ENCODE measurements at regions not wholly inside any gene's neighbourhood (a gene's known extent, or its start where the extent isn't known, plus 50 kb on each side); places are given as distances from the start of the nearest gene placed in this dataset.
A peak's percentile ranks its signal among the peaks of the same experiment; 100 is the strongest.

DNA sequence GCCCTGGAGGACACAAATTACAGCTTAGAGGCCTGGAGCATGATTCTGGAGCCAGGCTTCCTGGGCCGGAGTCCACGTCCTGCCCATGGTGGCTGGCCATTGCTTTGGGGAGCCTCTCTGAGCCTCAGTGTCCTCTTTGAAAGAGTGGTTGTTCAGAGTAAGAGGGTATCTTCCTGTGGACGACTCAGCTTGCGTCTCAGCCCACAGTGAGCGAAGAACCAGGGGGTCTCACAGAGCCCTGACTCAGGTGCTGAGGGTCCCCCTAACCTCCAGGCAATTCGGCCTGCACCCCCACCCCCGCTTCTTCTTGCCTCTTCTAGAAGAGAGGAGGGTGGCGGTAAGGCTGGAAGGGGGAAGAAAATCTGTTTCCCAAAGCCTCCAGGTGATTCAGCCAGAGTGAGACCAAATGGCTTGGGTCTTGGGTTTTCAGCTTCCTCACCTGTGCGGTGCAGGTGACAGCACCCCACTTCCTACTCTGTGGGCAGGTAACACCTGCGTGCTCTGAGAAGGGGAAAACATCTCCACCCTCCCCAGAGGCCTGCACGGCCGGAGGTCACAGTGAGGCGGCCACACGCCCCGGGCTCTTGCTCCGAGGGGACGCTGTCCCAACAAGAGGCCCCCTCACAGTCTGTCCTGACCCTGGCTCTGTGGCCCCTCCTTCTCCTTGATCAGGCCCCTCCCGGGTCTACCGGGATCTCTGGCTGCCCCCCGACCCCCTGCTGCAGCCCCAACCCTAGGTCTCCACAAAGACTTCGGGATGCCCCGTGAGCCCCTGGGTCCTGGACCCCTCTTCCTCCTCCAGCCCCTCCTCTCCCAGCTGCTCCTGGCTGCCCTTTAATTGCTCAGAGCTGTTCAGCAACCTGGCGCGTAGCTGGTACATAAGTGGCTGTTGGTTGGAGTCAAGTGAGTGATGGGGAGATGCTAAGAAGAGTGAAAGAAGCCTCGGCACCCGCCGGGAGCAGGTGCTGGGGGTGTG is 119.2 kb downstream of the METRNL start:
- DNase-seq (peak; percentile 14), ATAC-seq (ENCODE audit: low read depth) (no peak)
- peak overlapping the region; percentile 82 for H3K4me3 Mint-ChIP-seq
- TF ChIP-seq CTCF (IDR thresholded peaks at IDR 0.05) = no peak
- intact Hi-C loops (cut with micrococcal nuclease) = no loop called here
- H3K9me3 Mint-ChIP-seq = no peaks in the 10 kb centered on the region
- peaks cover 38% of the 10 kb centered on the region for H3K4me1 Mint-ChIP-seq
- no peaks in the 10 kb centered on the region for H3K27me3 Mint-ChIP-seq
- ChIA-PET POLR2A (interaction anchor here (1.5 to 1.8 kb wide), 2 partner anchors 284 to 327 kb away, joined by 5 read pairs; no protein-coding TSS in a partner anchor), CTCF (interaction anchor here (0.8 kb wide), 1 partner anchor 212 kb away, joined by 3 read pairs; no protein-coding TSS in a partner anchor)
- no peaks in the 10 kb centered on the region for H3K36me3 Mint-ChIP-seq (ENCODE audit: low read depth)
- H3K27ac Mint-ChIP-seq = peak overlapping the region; percentile 92

- H3K9me3 Mint-ChIP-seq = no peaks in the 10 kb centered on the region
- peak overlapping the region; percentile 92 for H3K27ac Mint-ChIP-seq
- H3K4me1 Mint-ChIP-seq = peaks cover 35% of the 10 kb centered on the region
- H3K27me3 Mint-ChIP-seq = no peaks in the 10 kb centered on the region
- POLR2A ChIA-PET = interaction anchor here (1.0 to 1.8 kb wide), 5 partner anchors 120 to 418 kb away, joined by 3 to 5 read pairs (median 5); partner anchors contain the start of gene METRNL
- intact Hi-C loops (cut with micrococcal nuclease) = no loop called here
- no peak for TF ChIP-seq CTCF (IDR thresholded peaks at IDR 0.05)
- peak; percentile 66 for ATAC-seq (ENCODE audit: low read depth)
- H3K36me3 Mint-ChIP-seq (ENCODE audit: low read depth) = no peaks in the 10 kb centered on the region
- CTCF ChIA-PET = interaction anchor here (0.8 to 5.4 kb wide), 3 partner anchors 213 to 424 kb away, joined by 3 to 40 read pairs (median 5); no protein-coding TSS in a partner anchor
- peak; percentile 28 for DNase-seq
- H3K4me3 Mint-ChIP-seq = peak overlapping the region; percentile 82
Measured at GRCh38 chr17:83199500-83200201, 120.2 kb downstream of the METRNL start.

DNA sequence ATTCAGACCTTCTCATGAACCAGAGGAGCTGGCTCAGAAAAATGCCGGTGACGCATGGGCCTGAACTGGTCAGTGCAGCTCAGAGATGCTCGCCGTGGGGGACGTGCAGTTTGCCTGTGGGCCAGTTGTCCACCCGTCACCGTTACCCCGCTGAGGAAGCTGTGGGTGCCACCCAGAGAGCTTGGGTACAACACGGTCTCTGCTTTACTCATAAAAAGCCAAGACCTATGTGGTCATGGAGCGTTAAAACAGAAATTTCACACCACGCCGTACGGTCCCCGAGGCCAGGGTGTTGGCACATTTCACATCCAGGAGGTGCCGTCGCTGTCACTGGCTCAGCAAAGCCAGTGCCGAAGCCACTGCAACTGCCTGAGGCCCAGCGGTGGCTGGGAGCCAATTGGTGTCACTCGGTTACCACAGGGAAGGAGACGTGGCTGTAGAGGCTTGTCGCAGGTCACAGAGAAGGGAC is 120.9 kb downstream of the METRNL start:
- peak; percentile 51 for ATAC-seq (ENCODE audit: low read depth)
- peak; percentile 41 for DNase-seq
- peak overlapping the region; percentile 82 for H3K4me3 Mint-ChIP-seq
- intact Hi-C loops (cut with micrococcal nuclease) = no loop called here
- peaks cover 35% of the 10 kb centered on the region for H3K4me1 Mint-ChIP-seq
- CTCF ChIA-PET = interaction anchor here (0.9 to 5.4 kb wide), 2 partner anchors 419 to 425 kb away, joined by 5 to 40 read pairs; no protein-coding TSS in a partner anchor
- no peaks in the 10 kb centered on the region for H3K36me3 Mint-ChIP-seq (ENCODE audit: low read depth)
- H3K9me3 Mint-ChIP-seq = no peaks in the 10 kb centered on the region
- POLR2A ChIA-PET = interaction anchor here (1.0 to 1.8 kb wide), 6 partner anchors 121 to 418 kb away, joined by 3 to 9 read pairs (median 5); partner anchors contain the start of gene METRNL
- H3K27ac Mint-ChIP-seq = peak overlapping the region; percentile 92
- no peaks in the 10 kb centered on the region for H3K27me3 Mint-ChIP-seq
- no peak for TF ChIP-seq CTCF (IDR thresholded peaks at IDR 0.05)

- intact Hi-C loops (cut with micrococcal nuclease) = no loop called here
- H3K36me3 Mint-ChIP-seq (ENCODE audit: low read depth) = no peaks in the 10 kb centered on the region
- H3K9me3 Mint-ChIP-seq = no peaks in the 10 kb centered on the region
- H3K4me3 Mint-ChIP-seq = peak overlapping the region; percentile 82
- POLR2A ChIA-PET = interaction anchor here (1.1 to 1.8 kb wide), 3 partner anchors 237 to 419 kb away, joined by 3 to 9 read pairs (median 5); no protein-coding TSS in a partner anchor
- H3K27ac Mint-ChIP-seq = peak overlapping the region; percentile 92
- ATAC-seq (ENCODE audit: low read depth) = no peak
- TF ChIP-seq CTCF (IDR thresholded peaks at IDR 0.05) = no peak
- peak; percentile 14 for DNase-seq
- CTCF ChIA-PET = interaction anchor here (0.9 to 5.4 kb wide), 3 partner anchors 337 to 425 kb away, joined by 5 to 40 read pairs (median 5); no protein-coding TSS in a partner anchor
- H3K4me1 Mint-ChIP-seq = peaks cover 35% of the 10 kb centered on the region
- H3K27me3 Mint-ChIP-seq = no peaks in the 10 kb centered on the region
Measured at GRCh38 chr17:83200751-83201150, 121.3 kb downstream of the METRNL start.
